NOMO-1 treated with DMSO at 0.1 percent for 48 hours (cell line): ENCODE measurements at regions not wholly inside any gene's neighbourhood (a gene's known extent, or its start where the extent isn't known, plus 50 kb on each side); places are given as distances from the start of the nearest gene placed in this dataset.

Experiments
- DNase-seq: peaks from one replicate; lab custom pipeline; 2025; ENCODE audit not compliant: unreplicated experiment; lab: John Stamatoyannopoulos, UW

DNA sequence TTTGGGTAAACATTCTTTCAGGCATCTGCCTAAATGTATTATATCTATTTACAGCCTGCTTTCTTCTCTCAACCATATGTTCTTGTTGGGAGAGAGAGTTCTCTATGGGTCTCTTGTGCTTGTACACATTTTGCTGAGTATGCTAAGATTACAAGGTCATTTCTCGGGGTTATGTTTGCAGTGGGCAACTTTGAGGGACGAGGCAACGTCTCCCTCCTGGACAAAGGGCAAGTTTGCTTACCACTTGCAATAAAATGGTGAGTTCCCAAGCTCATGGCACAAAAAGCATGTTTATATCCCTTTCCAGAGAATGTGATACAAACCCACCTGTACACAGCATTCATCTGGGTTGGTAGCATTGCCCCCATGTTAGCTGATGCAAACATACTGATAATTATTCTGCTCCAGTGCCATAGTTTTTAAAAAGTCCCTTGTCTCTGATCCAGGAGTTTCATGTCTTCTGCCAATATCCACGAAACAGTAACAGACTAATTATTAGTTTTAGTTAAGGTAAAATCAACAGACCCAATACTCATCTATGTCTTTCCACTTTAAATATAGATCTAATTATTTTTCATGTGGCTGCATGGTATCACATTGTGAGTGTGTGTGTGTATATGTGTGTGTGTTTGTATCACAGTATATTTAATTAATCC is 84.2 kb upstream of the MAPK4 start:
- no peak for DNase-seq

DNA sequence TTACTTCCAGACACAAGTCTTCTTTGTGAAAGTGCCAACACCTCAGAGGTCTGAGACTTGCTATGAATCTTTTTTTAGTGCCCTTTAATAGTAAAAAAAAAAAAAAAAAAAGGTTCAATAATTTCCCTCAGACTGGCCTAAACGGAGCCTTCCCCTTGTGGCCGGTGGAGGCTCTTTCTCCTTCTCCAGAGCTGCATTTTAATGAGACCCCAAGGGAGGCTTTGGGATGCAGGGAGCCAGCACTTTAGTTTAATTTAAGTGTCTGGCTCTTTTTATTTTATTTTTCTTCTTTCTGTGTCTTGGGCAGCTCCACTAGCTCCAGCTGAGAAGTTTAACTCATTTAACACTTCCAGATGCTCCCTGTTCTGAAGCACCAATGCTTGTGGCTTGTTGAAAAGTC is 67.8 kb upstream of the MAPK4 start:
- DNase-seq = no peak

DNA sequence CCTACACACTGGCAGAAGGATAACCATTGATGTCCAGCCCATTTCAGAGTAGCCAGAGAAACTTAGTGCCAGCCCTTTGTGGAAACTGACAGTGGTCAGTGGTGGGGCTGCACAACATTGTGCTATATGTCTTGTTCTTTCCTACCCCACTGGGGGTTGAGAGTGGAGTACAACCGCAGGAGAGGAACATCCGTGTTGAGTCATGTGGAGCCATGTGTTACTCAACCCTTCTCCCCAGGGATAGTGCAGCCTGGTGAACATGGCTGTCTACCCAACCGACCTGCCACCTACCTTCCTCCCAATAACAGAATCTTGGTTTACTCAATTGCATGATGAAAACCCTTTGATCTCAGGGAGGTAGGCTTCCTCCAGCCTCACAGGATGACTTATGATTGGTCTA is 65.3 kb upstream of the MAPK4 start:
- no peak for DNase-seq

DNA sequence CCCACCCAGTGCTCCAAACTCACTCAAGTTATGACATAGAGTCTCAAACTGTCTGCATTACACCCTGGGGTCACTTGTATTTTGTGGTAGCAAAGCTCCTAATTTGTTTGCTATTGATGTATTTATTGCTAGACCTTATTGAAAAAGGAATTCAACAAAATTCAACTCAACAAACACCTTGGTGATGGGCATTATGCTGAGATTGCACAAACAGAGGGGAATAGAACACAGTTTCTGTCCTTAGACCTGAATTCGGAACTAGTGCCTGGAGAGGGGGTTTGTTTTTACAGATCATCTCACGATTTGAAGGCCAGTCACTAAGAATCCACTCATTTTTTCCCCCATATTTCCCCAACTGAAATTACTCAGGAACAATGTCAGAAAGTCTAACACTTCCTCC is 53.5 kb upstream of the MAPK4 start:
- no peak for DNase-seq

DNA sequence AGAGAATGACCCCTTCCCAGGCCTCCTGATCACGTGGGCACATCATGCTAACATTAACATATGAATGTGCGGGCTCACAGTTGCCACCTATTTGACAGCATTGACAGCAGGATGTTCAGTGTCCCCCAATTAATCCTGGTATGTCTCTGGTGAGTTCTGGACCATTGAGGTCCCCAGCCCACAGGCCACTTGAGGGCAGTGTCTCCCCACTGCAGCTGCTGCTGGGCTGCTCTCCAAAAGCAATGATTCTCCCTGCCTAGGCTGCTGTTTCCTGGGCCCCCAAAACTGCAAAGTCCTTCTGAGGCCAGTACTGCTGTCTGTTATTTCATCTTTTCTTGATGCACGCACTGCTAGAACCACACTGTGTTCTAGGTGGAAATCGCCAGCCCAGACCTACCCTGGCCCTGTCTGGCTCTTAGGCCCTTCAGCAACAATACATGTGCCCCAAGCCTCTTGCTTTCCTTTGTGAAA is 52.7 kb upstream of the MAPK4 start:
- no peak for DNase-seq

DNA sequence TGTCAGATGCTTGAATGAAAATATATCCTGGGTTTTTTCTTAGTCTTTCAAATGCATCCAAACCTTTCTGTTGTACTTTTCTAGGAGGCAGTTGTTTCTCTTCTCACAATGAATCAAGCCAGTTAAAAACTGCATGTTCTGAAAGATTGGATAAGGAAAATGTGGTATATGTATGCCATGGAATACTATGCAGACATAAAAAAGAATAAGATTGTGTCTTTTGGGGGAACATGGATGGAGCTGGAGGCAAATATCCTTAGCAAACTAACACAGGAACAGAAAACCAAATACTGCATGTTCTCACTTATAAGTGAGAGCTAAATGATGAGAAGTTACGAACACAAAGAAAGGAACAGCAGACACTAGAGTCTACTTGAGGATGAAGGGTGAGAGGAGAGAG is 51.7 kb upstream of the MAPK4 start:
- DNase-seq = no peak

DNA sequence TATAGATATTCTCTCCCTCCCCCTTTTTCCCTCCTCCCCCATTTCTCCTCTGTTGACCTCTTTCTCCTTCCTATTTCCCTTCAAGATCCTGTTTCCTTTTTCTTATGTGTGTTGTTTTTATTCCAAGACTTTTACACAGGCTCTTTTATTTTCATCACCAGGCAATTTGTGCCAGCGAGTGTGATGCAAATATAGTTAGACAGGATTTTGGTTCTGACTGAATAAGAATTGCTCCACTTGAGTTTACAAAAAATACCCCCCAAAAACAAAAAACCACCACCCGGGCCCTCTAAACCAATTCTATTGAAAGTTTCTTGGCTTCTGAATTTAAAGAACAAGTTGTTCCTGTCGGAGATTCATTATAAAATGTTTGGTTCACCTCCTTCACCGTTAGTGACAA is 50.9 kb upstream of the MAPK4 start:
- DNase-seq = no peak
